Hepatic stellate cell (primary cell): ENCODE measurements at regions not wholly inside any gene's neighbourhood (a gene's known extent, or its start where the extent isn't known, plus 50 kb on each side); places are given as distances from the start of the nearest gene placed in this dataset.
"Not testable (repeated sequence)": the region's sequence is repeated elsewhere in the genome, so short reads cannot be mapped to it uniquely, and the experiment has no call there.

Experiments
- DNase-seq: peaks from one replicate; pipeline ENCODE4 v3.0.0; 2011; ENCODE audit warnings: low spot score

DNA sequence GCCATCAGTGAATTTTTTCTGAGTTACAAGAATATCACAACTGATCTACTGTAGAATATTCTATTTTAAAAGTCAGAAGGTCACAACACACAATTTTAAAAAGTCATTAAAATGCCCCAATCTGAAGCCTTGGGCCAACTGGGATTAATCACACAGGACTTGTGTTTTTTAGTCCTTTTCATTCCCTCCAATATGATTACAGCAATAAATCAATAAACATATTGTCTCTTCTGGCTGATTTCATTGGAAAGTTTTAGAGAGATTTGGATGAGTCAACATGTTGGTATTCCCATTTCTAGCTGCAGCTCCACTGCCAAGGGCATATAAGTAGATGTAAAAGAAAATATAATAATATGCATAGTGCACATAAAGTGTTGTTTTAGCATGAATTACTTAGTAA lies 85.8 kb downstream of the NIBAN1 start:
- no peak for DNase-seq

DNA sequence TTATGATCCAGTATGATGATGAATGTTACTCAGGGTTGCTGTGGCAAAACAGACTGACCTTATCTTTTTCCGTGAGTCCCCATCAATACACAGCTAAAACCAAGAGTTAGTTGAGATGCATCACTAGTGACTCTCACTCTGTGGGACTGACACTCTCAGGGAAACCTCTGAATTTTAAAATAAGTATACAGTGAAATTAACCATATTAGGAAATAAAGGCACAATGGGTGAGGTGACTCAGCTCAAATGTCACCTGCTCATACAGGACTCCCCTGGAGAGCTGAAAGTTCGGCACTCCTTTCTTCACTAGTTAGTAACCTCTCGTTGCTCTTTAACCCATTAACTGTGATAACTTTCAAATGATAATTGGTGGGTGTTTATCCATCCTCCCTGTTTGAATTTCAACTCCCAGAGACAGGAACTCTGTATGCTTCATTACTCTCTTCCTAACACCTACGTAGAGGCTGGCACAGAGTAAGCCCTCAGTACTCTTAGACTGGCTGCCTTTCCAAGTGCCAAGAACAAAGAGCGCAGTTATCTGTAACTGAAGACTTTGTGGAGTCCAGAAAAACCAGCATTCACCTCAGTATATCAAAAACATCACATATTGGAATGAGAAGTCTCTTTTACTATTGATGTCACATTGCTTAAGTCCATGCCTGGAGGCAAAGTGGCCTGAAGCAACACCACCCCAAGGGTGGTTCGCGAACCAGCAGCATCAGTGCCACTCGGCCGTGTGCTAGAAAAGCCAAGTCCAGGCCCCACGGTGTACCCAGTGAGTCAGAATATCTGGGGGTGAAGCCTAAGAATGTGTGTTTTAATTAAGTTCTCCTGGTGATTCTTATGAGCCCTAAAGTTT lies 91.1 kb downstream of the NIBAN1 start:
- DNase-seq, result no peak

DNA sequence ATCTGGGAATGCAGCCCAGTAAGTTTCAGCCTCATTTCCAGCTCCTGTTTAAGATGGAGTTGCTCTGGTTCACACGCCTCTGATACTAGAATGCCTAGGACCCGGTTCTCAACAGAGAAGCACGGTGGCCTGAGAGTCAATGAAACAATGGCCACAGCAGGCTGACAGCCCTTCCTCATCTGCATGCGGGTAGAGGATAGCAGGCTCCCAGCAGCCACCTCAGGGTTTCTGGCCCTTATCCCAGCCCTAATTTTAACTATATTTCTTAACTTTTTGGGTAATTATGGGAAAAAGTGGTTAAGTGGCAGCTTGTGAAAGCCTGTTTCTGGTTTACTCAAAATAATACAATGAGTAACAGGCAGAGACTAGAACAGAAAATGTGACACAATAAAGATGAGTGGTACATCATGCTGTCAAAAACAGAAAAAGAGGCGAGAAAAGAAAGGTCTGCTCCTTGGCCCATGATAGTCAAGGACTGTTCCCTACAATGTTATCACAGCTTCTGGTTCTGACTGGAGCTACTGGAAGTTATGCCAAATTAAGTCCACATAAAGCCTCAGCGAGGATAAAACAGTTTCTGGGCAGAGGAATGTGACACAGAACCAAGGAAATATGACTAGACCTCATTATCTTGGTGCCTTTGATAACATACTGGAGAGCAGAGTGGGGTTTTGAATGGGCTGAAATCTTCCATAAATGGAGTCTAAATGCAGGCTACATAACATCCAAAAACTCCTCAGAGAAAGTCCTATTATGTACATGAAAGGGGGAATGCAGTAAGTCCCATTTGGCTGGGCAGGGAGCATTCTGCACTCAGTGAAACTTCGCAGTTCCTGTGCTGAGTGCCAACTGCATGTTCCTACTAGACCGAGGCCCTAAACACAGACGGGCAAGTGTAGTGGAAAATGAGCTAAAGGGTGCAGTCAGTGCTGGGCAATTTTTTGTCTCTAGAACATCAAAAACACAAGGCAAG lies 92.1 kb downstream of the NIBAN1 start:
- DNase-seq, result no peak

DNA sequence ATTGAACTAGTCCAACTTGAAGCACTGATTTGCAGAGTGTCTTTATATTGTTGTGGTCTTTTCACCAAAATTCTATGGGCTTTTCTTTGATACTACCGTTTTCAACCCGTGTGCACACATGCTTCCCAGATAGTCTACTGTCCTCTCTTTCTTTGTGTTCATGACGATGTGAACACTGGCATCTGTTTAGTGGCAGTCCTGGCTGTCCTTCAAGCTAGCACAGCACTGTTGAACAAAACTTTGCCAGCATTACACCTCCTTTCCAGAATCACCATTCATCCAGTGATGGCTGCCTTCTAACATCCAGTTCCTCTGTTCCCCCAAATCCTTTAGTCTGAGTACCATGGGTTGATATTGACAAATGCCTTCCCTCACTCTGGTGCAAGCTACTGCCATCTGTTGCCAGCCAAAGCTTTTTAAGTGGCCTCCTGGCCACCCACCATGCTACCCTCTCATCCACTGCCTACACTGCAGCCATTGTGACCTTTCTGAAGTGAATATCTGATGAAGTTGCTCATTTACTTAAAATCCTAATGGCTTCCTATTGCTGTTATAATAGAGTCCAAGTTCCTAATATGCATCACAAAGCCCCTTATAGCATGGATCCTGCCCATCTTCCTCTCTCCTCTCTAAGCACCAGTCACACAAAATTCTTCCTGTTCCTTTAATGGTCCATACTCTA lies 94.3 kb downstream of the NIBAN1 start:
- no peak for DNase-seq

DNA sequence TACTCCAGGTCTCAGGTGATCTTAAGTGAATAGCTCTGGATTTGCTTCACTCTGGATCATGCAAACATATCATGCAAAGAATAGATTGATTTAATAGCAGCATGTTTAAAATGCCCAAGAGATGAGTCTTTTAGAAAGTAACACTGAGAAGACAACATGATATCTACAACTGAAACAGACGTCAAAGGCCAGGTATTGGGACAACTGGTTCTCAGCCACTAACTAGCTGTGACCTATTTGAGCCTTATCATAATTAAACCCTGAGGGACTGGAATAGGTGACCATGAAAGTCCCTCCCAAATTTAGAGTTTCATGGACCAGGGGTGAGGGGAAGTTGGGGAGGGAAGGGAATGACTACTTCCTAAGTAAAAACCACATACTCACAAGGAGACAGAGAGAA lies 95.7 kb downstream of the NIBAN1 start:
- no peak for DNase-seq

DNA sequence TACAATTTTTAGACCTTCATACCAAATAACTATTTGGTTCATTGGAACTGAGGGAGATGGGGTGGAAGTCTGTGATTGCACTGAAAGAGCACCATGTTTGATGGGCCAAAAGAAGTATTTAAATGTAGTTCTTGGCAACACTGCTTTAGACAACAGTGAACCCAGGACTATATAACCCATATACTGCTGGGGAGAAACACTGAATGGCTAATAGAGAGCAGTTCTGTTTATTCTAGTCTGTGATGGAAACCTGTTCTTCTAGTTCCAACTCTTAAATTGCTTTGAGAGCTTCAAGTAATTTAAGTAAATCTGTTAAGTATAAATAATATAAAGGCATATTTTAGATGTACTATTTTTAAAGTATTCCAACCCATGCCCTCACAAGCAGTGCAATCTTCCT lies 96.3 kb downstream of the NIBAN1 start:
- DNase-seq, result no peak

DNA sequence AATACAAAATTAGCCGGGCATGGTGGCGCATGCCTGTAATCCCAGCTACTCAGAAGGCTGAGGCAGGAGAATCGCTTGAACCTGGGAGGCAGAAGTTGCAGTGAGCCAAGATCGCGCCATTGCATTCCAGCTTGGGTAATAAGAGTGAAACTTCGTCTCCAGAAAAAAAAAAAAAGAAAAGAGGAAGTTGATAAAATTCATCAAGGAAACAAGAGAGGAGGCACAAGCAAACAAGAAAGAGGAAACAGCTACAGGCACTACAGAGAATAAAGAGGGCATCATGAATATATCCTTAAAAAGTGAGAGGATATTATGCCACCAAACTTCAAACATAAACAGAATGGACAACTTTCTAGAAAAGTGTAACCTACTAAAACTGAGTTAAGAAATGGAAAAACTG lies 98.3 kb downstream of the NIBAN1 start:
- DNase-seq, result not testable (repeated sequence)

DNA sequence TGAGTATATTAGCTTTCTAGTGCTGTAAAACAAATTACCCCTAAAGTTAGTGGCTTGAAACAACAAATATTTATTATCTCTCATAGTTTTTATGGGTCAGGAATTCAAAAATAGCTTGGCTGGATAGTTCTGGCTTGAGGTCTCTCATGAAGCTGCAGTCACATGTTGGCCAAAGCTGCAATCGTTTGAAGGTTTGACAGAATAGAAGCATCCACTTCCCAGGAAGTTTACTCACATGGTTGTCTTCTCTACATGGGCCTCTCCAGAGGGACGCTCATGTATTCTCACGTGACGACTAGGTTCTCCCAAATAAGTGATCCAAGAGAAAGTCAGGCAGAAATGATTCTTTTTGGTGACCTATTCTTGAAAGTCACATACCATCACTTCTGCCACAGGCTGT lies 99.1 kb downstream of the NIBAN1 start:
- no peak for DNase-seq

DNA sequence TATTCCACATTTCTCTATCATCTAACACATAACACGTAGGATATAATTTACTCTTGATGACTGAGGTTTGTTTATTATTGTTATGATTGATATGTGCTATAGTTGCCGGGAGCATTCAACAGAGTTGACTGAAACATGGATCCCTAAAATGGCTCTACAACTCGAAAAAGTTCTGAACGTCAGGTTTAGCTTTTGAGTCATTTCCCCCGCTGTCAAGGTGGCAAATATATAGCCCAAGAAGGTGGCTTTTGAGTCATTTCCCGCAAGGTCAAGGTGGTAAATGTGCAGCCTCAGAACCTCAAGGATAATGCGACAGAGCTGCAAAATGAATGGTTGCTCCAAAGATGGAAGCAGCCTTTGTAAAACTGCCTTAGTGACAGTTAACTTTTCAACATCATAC lies 104.0 kb downstream of the NIBAN1 start:
- no peak for DNase-seq

DNA sequence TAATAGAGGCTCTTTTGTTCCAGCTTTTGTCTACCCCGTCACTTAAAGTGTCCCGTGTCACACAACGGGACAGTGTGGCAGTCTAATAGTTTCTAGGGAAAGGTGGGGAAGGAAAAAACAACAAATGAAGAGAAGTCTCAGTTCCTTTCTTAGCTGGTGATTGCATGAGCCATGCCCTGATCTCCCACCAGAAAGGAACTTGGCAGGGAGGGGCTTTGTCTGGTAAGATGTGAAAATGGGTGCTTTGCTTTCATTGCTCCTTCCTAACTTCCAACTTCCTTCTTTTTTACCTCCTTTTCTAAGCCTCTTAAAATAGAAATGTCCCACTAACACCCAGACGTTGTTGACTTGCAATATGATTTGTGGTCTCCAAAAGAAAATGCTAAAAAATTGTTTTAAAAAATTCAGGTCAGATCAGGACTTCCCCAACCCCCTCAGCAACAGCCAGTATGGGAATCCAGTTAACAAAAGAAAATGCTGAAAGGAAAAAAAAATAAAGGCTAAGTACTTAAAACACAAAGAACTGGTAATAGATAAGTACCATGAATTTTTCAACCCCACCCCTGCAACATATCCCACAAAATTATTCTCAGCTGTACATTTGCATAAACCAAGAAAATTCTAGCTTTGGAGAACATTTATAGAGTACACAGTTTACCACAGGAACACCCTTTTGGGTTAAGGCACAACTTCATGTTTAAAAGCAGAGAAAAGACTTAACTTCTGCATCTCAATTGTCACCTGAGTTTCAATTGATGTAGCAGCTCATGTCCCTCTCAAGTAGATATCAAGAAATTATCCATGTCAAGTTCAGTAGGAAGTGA lies 106.2 kb downstream of the NIBAN1 start:
- no peak for DNase-seq

DNA sequence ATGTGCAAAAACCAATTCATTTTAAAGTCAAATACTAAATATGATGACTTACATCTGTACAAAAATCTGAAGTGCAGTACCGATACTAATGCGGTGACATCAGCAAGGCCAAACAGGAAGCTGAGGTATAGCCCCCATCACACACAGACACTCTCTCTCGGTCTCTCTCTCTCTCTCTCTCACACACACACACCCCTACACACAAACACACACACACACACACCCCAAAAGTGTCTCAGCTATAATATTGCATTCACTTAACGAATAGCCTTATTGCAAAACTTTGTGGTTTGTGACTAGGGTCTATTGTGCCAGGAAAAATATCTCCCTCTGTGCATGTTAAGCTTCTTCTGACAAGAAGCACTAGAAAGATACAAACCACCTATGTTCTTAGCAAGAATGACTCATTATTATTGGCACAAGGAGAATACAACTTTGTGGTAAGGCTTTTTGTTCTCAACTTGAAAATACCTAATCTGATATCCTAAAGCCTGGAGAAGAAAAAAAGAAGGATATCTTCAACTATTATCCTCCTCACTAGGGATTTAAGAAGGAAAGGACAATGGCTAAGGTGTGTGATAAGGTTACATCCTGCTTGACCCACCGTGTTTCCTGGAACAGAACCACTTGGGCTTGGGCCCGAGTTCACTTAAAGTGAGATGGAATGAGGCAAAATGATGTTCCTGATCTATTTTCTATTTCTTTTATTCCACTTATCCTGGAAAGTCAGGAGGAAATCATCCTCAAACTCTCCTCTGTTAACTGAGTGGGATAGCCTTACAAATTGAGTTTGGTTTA lies 107.1 kb downstream of the NIBAN1 start:
- peak; percentile 29 for DNase-seq

DNA sequence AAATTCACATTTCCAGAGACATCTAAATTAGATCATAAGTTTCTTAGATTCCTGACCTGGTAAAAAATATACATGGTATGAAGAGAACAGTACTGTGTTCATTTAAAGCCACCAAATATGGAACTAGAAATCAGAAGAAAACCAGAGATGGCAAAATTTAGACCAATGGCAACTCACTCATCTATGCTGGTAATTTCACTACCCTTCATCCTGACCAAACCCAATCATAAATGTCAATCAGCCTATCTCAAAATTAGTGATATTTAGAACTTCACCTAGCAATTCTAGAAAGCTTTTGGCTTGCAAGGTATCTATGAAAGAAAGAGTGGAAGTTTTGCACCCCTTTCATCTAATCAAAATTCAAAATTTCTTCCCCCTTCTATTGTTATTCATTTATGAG lies 107.7 kb downstream of the NIBAN1 start:
- no peak for DNase-seq

DNA sequence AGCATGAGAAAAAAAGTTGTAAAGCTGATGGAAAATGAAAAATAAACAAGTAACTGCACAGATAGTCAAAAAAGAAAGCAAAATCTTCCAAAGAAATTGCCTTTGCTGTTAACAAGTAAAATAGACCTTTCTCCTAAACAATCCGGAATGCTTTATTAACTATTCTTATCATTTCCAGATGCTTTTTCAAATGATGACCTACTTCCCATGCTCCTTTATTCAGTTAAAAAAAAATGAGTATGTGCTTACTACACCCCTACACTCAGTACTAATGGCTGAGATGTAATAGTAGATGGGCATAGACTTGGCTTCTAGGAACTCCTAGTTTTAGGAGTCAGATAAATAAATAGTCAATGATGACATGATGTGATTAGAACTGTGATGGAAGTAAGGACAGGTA lies 108.5 kb downstream of the NIBAN1 start:
- DNase-seq, result no peak

DNA sequence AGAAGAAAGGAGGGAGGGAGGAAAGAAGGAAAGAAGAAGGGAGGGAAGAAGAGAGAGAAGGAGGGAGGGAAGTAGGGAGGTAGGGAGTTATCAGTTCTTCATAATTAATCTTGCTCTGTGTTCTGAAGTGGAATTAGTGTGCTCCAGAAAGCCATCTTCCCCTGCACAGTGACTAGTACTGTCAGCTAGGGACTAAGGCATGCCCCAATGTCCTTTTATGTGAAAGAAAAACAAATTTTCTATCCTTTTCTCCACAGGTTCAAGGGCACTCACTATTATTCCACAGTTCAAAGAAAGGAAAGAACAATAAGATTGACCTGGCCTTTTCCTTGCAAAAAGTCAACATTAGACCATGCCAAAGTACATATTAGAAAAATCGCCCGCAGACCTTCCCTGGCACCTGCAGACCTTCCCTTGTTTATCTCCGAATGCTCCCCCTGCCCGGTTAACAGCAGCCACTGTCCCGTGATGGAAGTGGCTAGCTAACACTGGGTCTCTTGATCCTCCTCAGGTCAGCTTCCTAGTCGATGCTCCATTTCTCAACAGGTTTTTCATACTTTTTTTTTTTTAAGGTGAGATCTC lies 107.2 kb upstream of the EDEM3 start:
- no peak for DNase-seq

DNA sequence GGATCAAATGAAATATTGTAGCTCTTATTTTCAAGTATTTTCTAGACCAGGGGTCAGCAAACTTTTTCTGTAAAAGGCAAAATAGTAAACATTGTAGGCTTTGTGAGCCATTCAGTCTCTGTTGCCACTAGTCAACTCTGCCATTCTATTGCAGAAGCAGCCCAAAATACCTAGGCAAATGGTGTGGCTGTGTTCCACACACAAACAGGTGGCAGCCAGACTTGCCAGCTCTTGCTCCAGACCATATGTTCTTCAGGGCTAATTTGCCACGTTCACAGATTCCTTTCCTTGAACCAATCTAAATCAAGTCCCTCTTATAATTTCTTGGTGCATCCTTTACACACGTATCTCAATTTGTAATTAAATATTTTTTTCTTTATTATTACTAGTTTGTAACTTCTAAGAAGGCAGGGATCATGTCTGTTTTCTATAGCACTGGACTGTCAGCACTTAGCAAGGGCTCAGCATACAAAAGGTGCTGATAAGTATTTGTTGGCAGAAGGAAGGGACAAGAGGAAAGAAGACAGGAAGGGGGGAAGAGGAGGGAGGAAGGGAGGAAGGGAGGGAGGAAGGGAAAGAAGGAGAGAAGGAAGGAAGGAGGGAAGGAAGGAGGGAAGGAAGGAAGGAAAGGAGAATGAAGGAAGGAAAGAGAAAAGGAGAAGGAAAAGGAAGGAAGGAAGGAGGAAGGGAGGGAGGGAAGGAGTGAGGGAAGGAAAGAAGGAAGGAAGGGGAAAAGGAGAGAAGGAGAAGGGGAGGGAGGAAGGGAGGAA lies 106.5 kb upstream of the EDEM3 start:
- no peak for DNase-seq

DNA sequence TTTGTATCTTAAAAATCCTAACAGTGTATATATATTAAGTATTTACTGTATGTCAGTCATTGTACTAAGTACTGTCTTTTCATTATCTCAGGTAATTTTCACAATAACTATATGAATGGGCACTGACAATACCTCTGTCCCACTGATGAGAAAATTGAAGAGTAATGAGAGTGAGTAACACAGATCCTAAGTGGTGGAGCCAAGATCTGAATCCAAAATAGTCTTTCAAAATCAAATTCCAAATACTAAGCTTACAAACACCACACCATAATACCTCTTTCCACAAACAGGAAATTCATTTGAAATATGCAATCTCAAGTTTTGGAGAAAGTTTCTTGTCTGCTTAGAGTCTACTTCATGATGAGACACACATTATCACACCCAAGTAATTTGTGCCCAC lies 105.9 kb upstream of the EDEM3 start:
- no peak for DNase-seq

DNA sequence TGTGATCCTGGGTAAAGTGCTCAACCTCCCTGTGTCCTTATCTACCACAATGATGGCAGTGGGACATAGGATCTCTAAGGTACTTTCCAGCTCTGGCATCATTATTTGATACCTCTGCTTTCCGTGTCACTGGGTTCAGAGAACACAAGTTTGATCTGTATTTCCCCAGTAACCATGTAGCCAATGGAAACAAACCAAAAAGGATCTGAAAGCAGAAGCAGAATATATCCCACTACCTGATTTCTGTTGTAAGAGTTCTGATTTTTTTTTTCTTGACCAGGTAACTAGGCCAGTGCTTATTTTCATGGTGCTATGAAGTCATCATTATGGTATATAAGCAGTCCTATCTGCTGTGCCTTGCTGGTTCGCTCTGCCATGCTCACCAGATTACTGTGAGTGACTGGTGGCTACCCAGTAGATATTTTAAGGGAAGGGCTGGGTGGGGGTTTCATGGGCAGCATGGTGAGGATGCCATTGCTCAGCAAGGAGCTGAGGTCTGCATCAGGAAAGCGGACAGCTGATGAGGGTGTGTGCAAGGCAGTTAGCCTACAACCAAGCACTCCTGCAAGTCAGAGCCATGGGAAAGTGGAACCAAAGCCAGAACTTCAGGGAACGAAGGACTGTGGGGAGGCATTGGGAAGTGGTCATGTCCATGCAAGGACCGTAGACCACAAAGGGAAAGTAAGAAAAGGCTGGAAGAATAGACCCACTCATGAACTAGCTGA lies 104.9 kb upstream of the EDEM3 start:
- DNase-seq, result no peak

DNA sequence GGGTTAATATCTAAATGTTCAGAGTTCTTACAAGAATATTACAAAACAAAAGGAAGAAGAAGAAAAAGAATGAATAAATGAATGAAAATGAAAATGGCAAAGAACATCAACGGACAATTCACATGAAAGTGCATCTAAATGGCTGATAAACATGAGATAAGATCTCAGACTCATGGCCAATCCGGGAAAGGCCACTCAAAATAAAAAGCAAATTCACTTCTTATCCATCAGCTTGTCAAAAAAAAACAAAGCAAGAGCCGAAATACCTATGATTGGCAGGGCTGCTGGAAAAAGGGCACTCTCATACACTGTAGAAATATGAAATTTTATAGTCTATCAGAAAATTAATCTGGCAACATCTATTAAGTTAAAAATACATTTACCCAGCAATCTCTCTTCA lies 103.6 kb upstream of the EDEM3 start:
- no peak for DNase-seq
